ENCODE measurements at regions not wholly inside any gene's neighbourhood (a gene's known extent, or its start where the extent isn't known, plus 50 kb on each side); places are given as distances from the start of the nearest gene placed in this dataset.

DNA sequence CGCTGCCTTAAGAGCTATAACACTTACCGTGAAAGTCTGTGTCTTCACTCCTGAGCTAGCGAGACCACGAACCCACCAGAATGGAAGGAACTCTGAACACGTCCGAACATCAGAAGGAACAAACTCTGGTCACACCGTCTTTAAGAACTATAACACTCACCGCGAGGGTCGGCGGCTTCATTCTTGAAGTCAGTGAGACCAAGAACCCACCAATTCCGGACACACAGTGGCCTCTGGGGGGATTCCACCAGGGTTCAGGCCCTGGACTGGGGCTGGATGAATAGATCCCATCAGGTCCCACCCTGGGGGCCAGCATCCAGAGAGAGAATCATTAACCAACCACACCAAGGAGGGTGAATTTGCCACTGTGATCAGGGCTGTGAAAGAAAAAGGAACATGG is 55.8 kb upstream of the ATP12A start:
- H3K27me3 ChIP-seq (ENCODE audit: control insufficient read depth, insufficient read depth, low read length), result no peaks in the 10 kb centered on the region
- in situ Hi-C loops (cut with HindIII; ENCODE audit: low pct_unique_long_range_greater_than_20kb, low sequenced_read_pairs) (no loop called here), intact Hi-C loops (cut with micrococcal nuclease; ENCODE audit: unreplicated experiment) (no loop called here)
- no peak overlapping the region for H3K4me3 ChIP-seq (ENCODE audit: low read depth in 2 of 2, low read length in 2 of 2)
- DNase-seq (ENCODE audit: low read depth, low spot score) (no peak), ATAC-seq (no peak)
- ChIA-PET CTCF (no interaction called here), POLR2A (no interaction called here)
- H3K4me1 ChIP-seq (ENCODE audit: control insufficient read depth, insufficient read depth, low read length), result no peaks in the 10 kb centered on the region
- BruUV-seq (replicated peaks), result no TSS peak
- no peaks in the 10 kb centered on the region for H3K9me3 ChIP-seq (ENCODE audit: control insufficient read depth, insufficient read depth, low read depth, low read length)
- TF ChIP-seq TCF7L2 (IDR thresholded peaks at IDR 0.05; ENCODE audit: low read depth, low read length) (no peak), SIN3A (IDR thresholded peaks at IDR 0.05; ENCODE audit: borderline replicate concordance, insufficient read depth, low read depth, low read length) (no peak), CTCF (IDR thresholded peaks at IDR 0.05) (no peak), POLR2AphosphoS5 (IDR thresholded peaks at IDR 0.05; ENCODE audit: low read depth, low read length) (no peak)
- TF ChIP-seq, protein P1, sequence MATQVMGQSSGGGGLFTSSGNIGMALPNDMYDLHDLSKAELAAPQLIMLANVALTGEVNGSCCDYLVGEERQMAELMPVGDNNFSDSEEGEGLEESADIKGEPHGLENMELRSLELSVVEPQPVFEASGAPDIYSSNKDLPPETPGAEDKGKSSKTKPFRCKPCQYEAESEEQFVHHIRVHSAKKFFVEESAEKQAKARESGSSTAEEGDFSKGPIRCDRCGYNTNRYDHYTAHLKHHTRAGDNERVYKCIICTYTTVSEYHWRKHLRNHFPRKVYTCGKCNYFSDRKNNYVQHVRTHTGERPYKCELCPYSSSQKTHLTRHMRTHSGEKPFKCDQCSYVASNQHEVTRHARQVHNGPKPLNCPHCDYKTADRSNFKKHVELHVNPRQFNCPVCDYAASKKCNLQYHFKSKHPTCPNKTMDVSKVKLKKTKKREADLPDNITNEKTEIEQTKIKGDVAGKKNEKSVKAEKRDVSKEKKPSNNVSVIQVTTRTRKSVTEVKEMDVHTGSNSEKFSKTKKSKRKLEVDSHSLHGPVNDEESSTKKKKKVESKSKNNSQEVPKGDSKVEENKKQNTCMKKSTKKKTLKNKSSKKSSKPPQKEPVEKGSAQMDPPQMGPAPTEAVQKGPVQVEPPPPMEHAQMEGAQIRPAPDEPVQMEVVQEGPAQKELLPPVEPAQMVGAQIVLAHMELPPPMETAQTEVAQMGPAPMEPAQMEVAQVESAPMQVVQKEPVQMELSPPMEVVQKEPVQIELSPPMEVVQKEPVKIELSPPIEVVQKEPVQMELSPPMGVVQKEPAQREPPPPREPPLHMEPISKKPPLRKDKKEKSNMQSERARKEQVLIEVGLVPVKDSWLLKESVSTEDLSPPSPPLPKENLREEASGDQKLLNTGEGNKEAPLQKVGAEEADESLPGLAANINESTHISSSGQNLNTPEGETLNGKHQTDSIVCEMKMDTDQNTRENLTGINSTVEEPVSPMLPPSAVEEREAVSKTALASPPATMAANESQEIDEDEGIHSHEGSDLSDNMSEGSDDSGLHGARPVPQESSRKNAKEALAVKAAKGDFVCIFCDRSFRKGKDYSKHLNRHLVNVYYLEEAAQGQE (IDR thresholded peaks at IDR 0.05; ENCODE audit: insufficient read depth in 1 of 2, low read depth in 2 of 2, low read length in 1 of 2), result no peak
- no peaks in the 10 kb centered on the region for H3K36me3 ChIP-seq (ENCODE audit: control insufficient read depth, insufficient read depth, low read length)
- H3K27ac ChIP-seq (ENCODE audit: low read length), result no peak overlapping the region

- no peak for ATAC-seq
- Histone ChIP-seq H3K27me3 (ENCODE audit: control insufficient read depth, insufficient read depth, low read length) (no peaks in the 10 kb centered on the region), H3K9me3 (ENCODE audit: control insufficient read depth, insufficient read depth, low read depth, low read length) (no peaks in the 10 kb centered on the region), H3K4me3 (ENCODE audit: low read depth in 2 of 2, low read length in 2 of 2) (no peak overlapping the region), H3K36me3 (ENCODE audit: control insufficient read depth, insufficient read depth, low read length) (no peaks in the 10 kb centered on the region), H3K4me1 (ENCODE audit: control insufficient read depth, insufficient read depth, low read length) (no peaks in the 10 kb centered on the region), H3K27ac (ENCODE audit: low read length) (no peak overlapping the region)
- ChIA-PET CTCF (no interaction called here), POLR2A (no interaction called here)
- no peak for DNase-seq (ENCODE audit: low read depth, low spot score)
- intact Hi-C loops (cut with micrococcal nuclease; ENCODE audit: unreplicated experiment), result no loop called here
- in situ Hi-C loops (cut with HindIII; ENCODE audit: low pct_unique_long_range_greater_than_20kb, low sequenced_read_pairs), result no loop called here
- no peak for TF ChIP-seq CTCF (IDR thresholded peaks at IDR 0.05)
- TF ChIP-seq, protein P1 (IDR thresholded peaks at IDR 0.05; ENCODE audit: insufficient read depth in 1 of 2, low read depth in 2 of 2, low read length in 1 of 2), result no peak
- no peak for TF ChIP-seq POLR2AphosphoS5 (IDR thresholded peaks at IDR 0.05; ENCODE audit: low read depth, low read length)
- TF ChIP-seq TCF7L2 (IDR thresholded peaks at IDR 0.05; ENCODE audit: low read depth, low read length), result no peak
- TF ChIP-seq SIN3A (IDR thresholded peaks at IDR 0.05; ENCODE audit: borderline replicate concordance, insufficient read depth, low read depth, low read length), result no peak
- no TSS peak for BruUV-seq (replicated peaks)
These were observed 55.4 kb upstream of the ATP12A start for GRCh38 chr13:24624801-24625231.
